RWPE2 (cell line): ENCODE measurements at regions not wholly inside any gene's neighbourhood (a gene's known extent, or its start where the extent isn't known, plus 50 kb on each side); places are given as distances from the start of the nearest gene placed in this dataset.

Experiments used
- ATAC-seq: fragments of 200-7000 bp; cut with Tn5 transposase; 3 replicates; pipeline ENCODE4 v1.9.1; 2021; ENCODE audit warnings: low read depth
- DNase-seq: peaks from one replicate; pipeline ENCODE4 v3.0.0-alpha.2; 2020; ENCODE audit warnings: low spot score
- H3K27ac ChIP-seq: fragments of 450-650 bp; 2 replicates; pipeline ENCODE4 v1.5.1; 2017; ENCODE audit warnings: mild to moderate bottlenecking; ENCODE audit not compliant: poor library complexity, severe bottlenecking
- H3K27me3 ChIP-seq: fragments of 250-450 bp; sonication (Bioruptor Pico); 2 replicates; pipeline ENCODE4 v1.5.1; 2021; ENCODE audit warnings: mild to moderate bottlenecking, moderate library complexity; ENCODE audit not compliant: insufficient read depth, poor library complexity, severe bottlenecking
- H3K36me3 ChIP-seq: fragments of 250-450 bp; sonication (Bioruptor Pico); 2 replicates; pipeline ENCODE4 v1.5.1; 2020; ENCODE audit warnings: low read depth, mild to moderate bottlenecking, moderate library complexity
- H3K4me1 ChIP-seq: fragments of 250-450 bp; sonication (Bioruptor Pico); 2 replicates; pipeline ENCODE4 v1.5.1; 2021; ENCODE audit warnings: mild to moderate bottlenecking, moderate library complexity; ENCODE audit not compliant: insufficient read depth, poor library complexity, severe bottlenecking
- H3K4me3 ChIP-seq: fragments of 250-450 bp; sonication (Bioruptor Pico); 2 replicates; pipeline ENCODE4 v1.5.1; 2021; ENCODE audit warnings: mild to moderate bottlenecking, moderate library complexity; ENCODE audit not compliant: severe bottlenecking
- H3K9me3 ChIP-seq: fragments of 250-450 bp; sonication (Bioruptor Pico); 2 replicates; pipeline ENCODE4 v1.5.1; 2021; ENCODE audit warnings: mild to moderate bottlenecking, moderate library complexity; ENCODE audit not compliant: severe bottlenecking
- CTCF ChIP-seq: fragments of 450-650 bp; IDR thresholded peaks from one replicate; pipeline ENCODE4 v1.5.1; 2017; ENCODE audit warnings: mild to moderate bottlenecking, moderate library complexity; ENCODE audit not compliant: poor library complexity, severe bottlenecking

DNA sequence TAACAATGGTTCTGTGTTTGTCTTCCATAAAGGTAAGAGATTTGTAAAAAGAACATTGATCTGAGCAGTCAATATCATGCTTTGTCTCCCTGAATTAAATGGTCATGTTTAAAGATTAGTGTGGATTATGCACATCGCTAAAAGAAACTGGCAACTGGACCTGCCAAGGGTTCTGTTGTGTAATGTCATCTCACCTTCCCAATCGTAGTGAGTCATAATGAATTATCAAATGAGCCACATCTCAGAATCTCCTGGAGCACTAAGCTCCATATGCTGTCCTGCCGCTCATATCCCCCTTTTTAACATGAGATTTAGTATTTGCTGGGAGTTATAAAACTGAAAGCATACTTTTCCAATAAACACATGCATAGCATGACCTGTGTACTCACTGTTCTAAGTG lies 187.0 kb upstream of the OPRM1 start:
- no peaks in the 10 kb centered on the region for H3K36me3 ChIP-seq
- H3K27ac ChIP-seq = no peak overlapping the region
- H3K4me1 ChIP-seq = no peaks in the 10 kb centered on the region
- no peak for TF ChIP-seq CTCF
- no peak for ATAC-seq
- no peak overlapping the region for H3K4me3 ChIP-seq
- H3K9me3 ChIP-seq = no peaks in the 10 kb centered on the region
- DNase-seq = no peak
- no peaks in the 10 kb centered on the region for H3K27me3 ChIP-seq

DNA sequence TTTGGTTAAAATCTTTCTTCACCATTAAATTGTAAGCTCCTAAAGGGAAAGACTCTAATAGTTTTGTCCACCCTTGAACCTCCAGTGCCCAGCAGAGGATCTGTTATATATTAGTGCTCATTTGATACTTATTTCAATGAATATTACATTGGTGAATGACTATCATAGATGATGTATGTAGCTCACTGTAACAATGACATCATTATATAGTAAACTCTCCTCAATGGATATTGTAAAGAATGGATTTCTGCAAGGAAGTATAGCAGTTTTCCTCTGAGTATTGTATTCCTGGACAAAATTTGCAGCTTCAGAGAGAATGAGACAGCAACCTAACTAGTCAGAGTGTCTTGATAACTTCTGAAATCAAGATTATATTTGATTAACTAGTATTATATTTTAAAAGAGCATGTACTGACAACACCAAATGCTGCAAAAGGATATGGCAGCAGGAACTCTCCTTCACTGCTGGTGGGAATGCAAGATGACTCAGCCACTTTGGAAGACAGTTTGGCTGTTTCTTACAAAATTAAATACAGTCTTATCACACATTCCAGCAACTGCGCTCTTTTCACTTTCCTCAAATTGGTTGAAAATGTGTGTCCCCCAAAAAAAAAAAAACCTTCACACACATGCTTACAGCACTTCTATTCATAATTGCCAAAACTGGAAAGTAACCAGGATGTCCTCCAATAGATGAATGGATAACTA lies 189.8 kb upstream of the OPRM1 start:
- TF ChIP-seq CTCF = no peak
- no peak for ATAC-seq
- Histone ChIP-seq H3K36me3 (no peaks in the 10 kb centered on the region), H3K27me3 (no peaks in the 10 kb centered on the region), H3K9me3 (no peaks in the 10 kb centered on the region), H3K4me3 (no peak overlapping the region), H3K27ac (no peak overlapping the region), H3K4me1 (no peaks in the 10 kb centered on the region)
- no peak for DNase-seq

DNA sequence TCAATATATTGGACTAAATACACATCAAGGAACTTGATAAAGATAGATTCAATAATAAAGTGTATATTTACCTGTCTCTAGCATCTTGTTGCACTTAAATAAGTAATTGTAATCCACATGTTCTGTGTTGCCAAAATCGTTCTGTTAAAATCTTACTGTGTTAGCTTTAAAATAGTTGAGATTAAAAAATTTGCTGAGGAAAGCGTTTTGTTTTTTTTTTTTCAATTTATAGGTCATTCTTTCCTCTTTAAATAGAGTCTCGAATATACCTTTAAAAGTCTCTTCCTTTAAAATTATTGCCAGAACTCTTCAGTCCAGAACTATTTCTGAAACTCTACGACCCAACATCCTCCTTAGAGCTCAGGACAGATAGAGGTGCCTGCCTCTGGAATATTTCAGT lies 195.6 kb upstream of the OPRM1 start:
- ATAC-seq (no peak), DNase-seq (no peak)
- H3K9me3 ChIP-seq = no peaks in the 10 kb centered on the region
- H3K36me3 ChIP-seq = no peaks in the 10 kb centered on the region
- no peak overlapping the region for H3K4me3 ChIP-seq
- H3K4me1 ChIP-seq = no peaks in the 10 kb centered on the region
- H3K27ac ChIP-seq = no peak overlapping the region
- H3K27me3 ChIP-seq = no peaks in the 10 kb centered on the region
- TF ChIP-seq CTCF = no peak

DNA sequence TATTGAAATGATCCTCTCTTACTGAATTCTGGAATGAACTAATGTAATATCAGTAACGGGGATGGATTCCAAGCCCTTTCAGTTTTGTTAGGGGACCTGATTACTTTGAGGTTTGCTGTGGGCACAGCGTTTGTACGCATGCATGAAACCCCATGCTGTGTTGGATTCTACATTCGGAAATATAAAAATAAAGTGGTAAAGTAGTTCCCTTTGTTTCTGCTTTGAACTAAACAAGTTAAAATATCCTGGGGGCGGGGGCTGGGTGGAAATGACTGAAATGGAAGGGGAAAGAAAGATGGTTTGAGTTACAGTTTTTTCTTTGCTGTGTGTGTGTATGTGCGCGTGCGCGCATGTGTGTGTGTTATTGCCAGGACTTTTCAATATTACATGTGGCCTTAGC lies 196.5 kb upstream of the OPRM1 start:
- ATAC-seq (no peak), DNase-seq (no peak)
- no peak overlapping the region for H3K27ac ChIP-seq
- H3K27me3 ChIP-seq = no peaks in the 10 kb centered on the region
- TF ChIP-seq CTCF = no peak
- H3K4me3 ChIP-seq = no peak overlapping the region
- no peaks in the 10 kb centered on the region for H3K4me1 ChIP-seq
- no peaks in the 10 kb centered on the region for H3K36me3 ChIP-seq
- H3K9me3 ChIP-seq = no peaks in the 10 kb centered on the region

DNA sequence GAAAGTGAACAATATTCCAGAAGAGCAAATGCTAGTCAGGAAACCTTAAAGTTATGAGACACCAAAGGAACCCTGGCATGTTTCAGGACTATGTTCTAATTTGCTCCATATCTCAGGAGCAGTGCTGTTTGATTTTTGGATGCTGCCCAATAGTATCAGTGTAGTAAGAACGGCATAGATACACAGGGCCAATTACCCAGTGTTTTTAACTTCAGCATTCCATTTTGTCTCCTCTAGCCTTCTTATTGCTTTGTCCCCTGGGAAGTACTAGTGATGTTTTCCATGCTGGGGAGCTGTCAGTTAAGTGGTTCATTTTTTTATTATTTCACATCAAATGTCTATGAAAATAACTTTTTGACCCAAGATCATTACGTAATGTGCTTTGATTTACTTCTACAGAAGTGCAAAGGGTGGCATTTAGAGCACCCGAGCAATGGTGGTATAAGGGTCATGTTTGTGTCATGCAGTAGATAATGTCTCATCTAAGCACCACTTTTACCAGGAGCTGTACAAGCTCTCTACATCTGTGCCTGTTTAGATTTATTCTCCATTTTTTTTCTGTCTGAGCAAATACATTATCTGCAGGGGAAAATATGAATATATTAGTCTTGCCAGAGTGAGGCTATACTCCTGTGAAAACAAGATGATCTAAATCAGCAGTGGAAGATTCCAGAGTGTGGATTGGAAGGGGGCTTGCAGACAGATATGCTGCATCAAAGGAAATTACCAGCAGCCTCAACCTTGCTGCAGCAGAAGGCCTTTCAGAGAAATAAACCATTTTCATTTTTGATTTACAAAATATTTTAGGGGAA lies 198.8 kb upstream of the OPRM1 start:
- TF ChIP-seq CTCF = no peak
- Histone ChIP-seq H3K36me3 (no peaks in the 10 kb centered on the region), H3K27me3 (no peaks in the 10 kb centered on the region), H3K9me3 (no peaks in the 10 kb centered on the region), H3K4me1 (no peaks in the 10 kb centered on the region), H3K27ac (no peak overlapping the region), H3K4me3 (no peak overlapping the region)
- ATAC-seq (no peak), DNase-seq (no peak)
